H9 (cell line): ENCODE measurements at regions not wholly inside any gene's neighbourhood (a gene's known extent, or its start where the extent isn't known, plus 50 kb on each side); places are given as distances from the start of the nearest gene placed in this dataset.

ENCODE experiments used
- DNase-seq: peaks from one replicate; pipeline ENCODE4 v3.0.0-alpha.2; 2017
- H2AFZ ChIP-seq: one replicate; pipeline ENCODE4 v1.6.1; 2013; ENCODE audit warnings: mild to moderate bottlenecking, low read length, control low read depth, moderate library complexity
- H2AK5ac ChIP-seq: 2 replicates; pipeline ENCODE4 v1.6.1; 2013; ENCODE audit warnings: low read length, control low read depth, mixed read lengths; ENCODE audit not compliant: insufficient read length
- H2BK120ac ChIP-seq: one replicate; pipeline ENCODE4 v1.6.1; 2013; ENCODE audit warnings: low read depth, mild to moderate bottlenecking, low read length, control low read depth, inconsistent platforms; ENCODE audit not compliant: poor library complexity, severe bottlenecking
- H2BK12ac ChIP-seq: 2 replicates; pipeline ENCODE4 v1.6.1; 2013; ENCODE audit warnings: low read length, control low read depth, mixed read lengths, low read depth; ENCODE audit not compliant: insufficient read length
- H2BK15ac ChIP-seq: 2 replicates; pipeline ENCODE4 v1.6.1; 2013; ENCODE audit warnings: low read depth, low read length, control low read depth
- H2BK20ac ChIP-seq: one replicate; pipeline ENCODE4 v1.6.1; 2013; ENCODE audit warnings: low read depth, mild to moderate bottlenecking, low read length, control low read depth, inconsistent platforms; ENCODE audit not compliant: poor library complexity, severe bottlenecking
- H2BK5ac ChIP-seq: 2 replicates; pipeline ENCODE4 v1.6.1; 2013; ENCODE audit warnings: low read length, control low read depth, mixed read lengths; ENCODE audit not compliant: insufficient read length
- H3K14ac ChIP-seq: 2 replicates; pipeline ENCODE4 v1.6.1; 2013; ENCODE audit warnings: low read length, control low read depth; ENCODE audit not compliant: insufficient read depth
- H3K18ac ChIP-seq: 2 replicates; pipeline ENCODE4 v1.6.1; 2013; ENCODE audit warnings: low read depth, mild to moderate bottlenecking, mixed read lengths, low read length, control low read depth; ENCODE audit not compliant: insufficient read length
- H3K23ac ChIP-seq: 2 replicates; pipeline ENCODE4 v1.6.1; 2013; ENCODE audit warnings: low read length, control low read depth, mixed read lengths, low read depth; ENCODE audit not compliant: insufficient read length
- H3K23me2 ChIP-seq: 2 replicates; pipeline ENCODE4 v1.6.1; 2013; ENCODE audit warnings: low read depth, mild to moderate bottlenecking, mixed read lengths, low read length, control low read depth; ENCODE audit not compliant: insufficient read length, poor library complexity, severe bottlenecking
- H3K27ac ChIP-seq: 2 replicates; pipeline ENCODE4 v1.5.1; 2013; ENCODE audit warnings: low read length, control low read depth, mixed read lengths, low read depth; ENCODE audit not compliant: insufficient read length
- H3K27me3 ChIP-seq: 2 replicates; pipeline ENCODE4 v1.6.1; 2013; ENCODE audit warnings: low read length, control low read depth, inconsistent platforms; ENCODE audit not compliant: insufficient read depth
- H3K4ac ChIP-seq: 2 replicates; pipeline ENCODE4 v1.6.1; 2013; ENCODE audit warnings: low read depth, mild to moderate bottlenecking, control low read depth, inconsistent platforms, low read length, moderate library complexity
- H3K4me1 ChIP-seq: 2 replicates; pipeline ENCODE4 v1.6.1; 2013; ENCODE audit warnings: low read length, control low read depth, inconsistent platforms; ENCODE audit not compliant: insufficient read depth
- H3K4me2 ChIP-seq: 2 replicates; pipeline ENCODE4 v1.6.1; 2013; ENCODE audit warnings: low read length, control low read depth, mixed read lengths; ENCODE audit not compliant: insufficient read length, insufficient read depth
- H3K56ac ChIP-seq: 2 replicates; pipeline ENCODE4 v1.6.1; 2013; ENCODE audit warnings: low read depth, mild to moderate bottlenecking, mixed read lengths, low read length, control low read depth; ENCODE audit not compliant: insufficient read length
- H3K79me1 ChIP-seq: 2 replicates; pipeline ENCODE4 v1.6.1; 2013; ENCODE audit warnings: low read depth, mild to moderate bottlenecking, moderate library complexity, low read length, control low read depth, inconsistent platforms; ENCODE audit not compliant: insufficient read depth, poor library complexity, severe bottlenecking
- H3K79me2 ChIP-seq: 2 replicates; pipeline ENCODE4 v1.6.1; 2013; ENCODE audit warnings: low read length, control low read depth, inconsistent platforms; ENCODE audit not compliant: insufficient read depth
- H3K9ac ChIP-seq: 2 replicates; pipeline ENCODE4 v1.6.1; 2013; ENCODE audit warnings: low read length, control low read depth, mixed read lengths; ENCODE audit not compliant: insufficient read length; ENCODE audit errors: extremely low read depth
- H3K9me3 ChIP-seq: one replicate; pipeline ENCODE4 v1.6.1; 2013; ENCODE audit warnings: low read depth, low read length, inconsistent platforms; ENCODE audit not compliant: control insufficient read depth
- H3T11ph ChIP-seq: one replicate; pipeline ENCODE4 v1.6.1; 2013; ENCODE audit warnings: mild to moderate bottlenecking, low read length, control low read depth, inconsistent platforms
- H4K20me1 ChIP-seq: one replicate; pipeline ENCODE4 v1.6.1; 2013; ENCODE audit not compliant: control insufficient read depth, insufficient read length, insufficient read depth
- H4K5ac ChIP-seq: 2 replicates; pipeline ENCODE4 v1.6.1; 2013; ENCODE audit warnings: low read depth, mild to moderate bottlenecking, mixed read lengths, low read length, control low read depth; ENCODE audit not compliant: insufficient read length
- H4K8ac ChIP-seq: replicated peaks from 2 replicates; pipeline ENCODE4 v1.6.1; 2013; ENCODE audit warnings: low read length, control low read depth, mixed read lengths, low read depth; ENCODE audit not compliant: insufficient read length
- H4K91ac ChIP-seq: 2 replicates; pipeline ENCODE4 v1.6.1; 2013; ENCODE audit warnings: low read depth, mild to moderate bottlenecking, moderate library complexity, mixed read lengths, low read length, control low read depth; ENCODE audit not compliant: insufficient read length
- H3K27ac Mint-ChIP-seq, 3 experiments: 2 replicates in 2 of 3; 3 replicates in 1 of 3; pipeline ENCODE4 v1.8.0; 2020 to 2021; ENCODE audit warnings: mixed read lengths in 3 of 3, mild to moderate bottlenecking in 1 of 3, moderate library complexity in 1 of 3
- H3K27me3 Mint-ChIP-seq: 2 replicates; pipeline ENCODE4 v1.8.0; 2021; ENCODE audit warnings: low read depth, mild to moderate bottlenecking, moderate library complexity, mixed read lengths
- H3K36me3 Mint-ChIP-seq, 3 experiments: 2 replicates in 2 of 3; 3 replicates in 1 of 3; pipeline ENCODE4 v1.8.0; 2020 to 2021; ENCODE audit warnings: low read depth in 3 of 3, mixed read lengths in 3 of 3; ENCODE audit not compliant: insufficient read depth in 1 of 3
- H3K4me1 Mint-ChIP-seq, 2 experiments: 2 replicates each; pipeline ENCODE4 v1.8.0; 2020; ENCODE audit warnings: mixed read lengths in 2 of 2
- H3K4me3 Mint-ChIP-seq, 2 experiments: 2 replicates in 1 of 2; 3 replicates in 1 of 2; pipeline ENCODE4 v1.8.0; 2020 to 2021; ENCODE audit warnings: mild to moderate bottlenecking in 2 of 2, mixed read lengths in 2 of 2, moderate library complexity in 1 of 2
- H3K9me3 Mint-ChIP-seq, 2 experiments: 2 replicates in 1 of 2; 3 replicates in 1 of 2; pipeline ENCODE4 v1.8.0; 2020; ENCODE audit warnings: mild to moderate bottlenecking in 2 of 2, mixed read lengths in 2 of 2, moderate library complexity in 1 of 2
- CTCF ChIP-seq: fragments of 200-600 bp; sonication (generic); conservative IDR thresholded peaks from 3 replicates; pipeline ENCODE4 v1.8.0; 2021; ENCODE audit warnings: antibody characterized with exemption, mild to moderate bottlenecking
- WGBS: extraction: QIAGEN DNeasy Blood & Tissue Kit; methylation state at CpG from one replicate; pipeline ENCODE4 v1.1.7; 2013; ENCODE audit warnings: missing lambda C conversion rate, low lambda C conversion rate, mixed read lengths; ENCODE audit not compliant: insufficient read length; ENCODE audit errors: extremely low coverage; 5-methylcytosine and 5-hydroxymethylcytosine counted together

GRCh38 chrX:8907688-8908087, 106.5 kb upstream of the FAM9A start:
- no peak overlapping the region for H3K14ac ChIP-seq
- H2BK20ac ChIP-seq: no peak overlapping the region
- no peak overlapping the region for H3K4me2 ChIP-seq
- no peaks in the 10 kb centered on the region for H3K9me3 ChIP-seq
- H3K4me1 Mint-ChIP-seq: peaks cover 6 to 16% of the 10 kb centered on the region in 2 experiments; a peak in 3 of 4 replicates
- H3K27ac ChIP-seq: no peak overlapping the region
- no peak overlapping the region for H4K91ac ChIP-seq
- H3K36me3 Mint-ChIP-seq: no peaks in the 10 kb centered on the region; a peak in 1 of 7 replicates
- H2AFZ ChIP-seq: no peak overlapping the region
- H3K79me2 ChIP-seq: no peaks in the 10 kb centered on the region
- H2BK120ac ChIP-seq: no peak overlapping the region
- no peak overlapping the region for H3K23ac ChIP-seq
- WGBS: no CpG with 5 or more reads among the region's 2 CpGs
- H2BK12ac ChIP-seq: no peak overlapping the region
- no peaks in the 10 kb centered on the region for H4K20me1 ChIP-seq
- peaks cover 0 to 34% of the 10 kb centered on the region in 2 experiments; a peak in 2 of 5 replicates for H3K9me3 Mint-ChIP-seq
- no peak overlapping the region for H3T11ph ChIP-seq
- no peak overlapping the region for H4K5ac ChIP-seq
- H3K18ac ChIP-seq: no peak overlapping the region
- DNase-seq: no peak
- no peaks in the 10 kb centered on the region for H3K4me1 ChIP-seq
- H3K23me2 ChIP-seq: no peaks in the 10 kb centered on the region
- H3K56ac ChIP-seq: no peak overlapping the region
- no peak overlapping the region for H2BK5ac ChIP-seq
- no peak overlapping the region for H4K8ac ChIP-seq
- H2BK15ac ChIP-seq: no peak overlapping the region
- H3K27me3 ChIP-seq: no peaks in the 10 kb centered on the region
- no peak overlapping the region for H2AK5ac ChIP-seq
- H3K4me3 Mint-ChIP-seq: no peak overlapping the region
- no peak overlapping the region for H3K27ac Mint-ChIP-seq
- no peak overlapping the region for H3K9ac ChIP-seq
- no peak overlapping the region for H3K4ac ChIP-seq
- H3K27me3 Mint-ChIP-seq: peaks cover 8% of the 10 kb centered on the region
- no peak for TF ChIP-seq CTCF
- no peaks in the 10 kb centered on the region for H3K79me1 ChIP-seq
